ENCODE measurements at regions not wholly inside any gene's neighbourhood (a gene's known extent, or its start where the extent isn't known, plus 50 kb on each side); places are given as distances from the start of the nearest gene placed in this dataset.

DNA sequence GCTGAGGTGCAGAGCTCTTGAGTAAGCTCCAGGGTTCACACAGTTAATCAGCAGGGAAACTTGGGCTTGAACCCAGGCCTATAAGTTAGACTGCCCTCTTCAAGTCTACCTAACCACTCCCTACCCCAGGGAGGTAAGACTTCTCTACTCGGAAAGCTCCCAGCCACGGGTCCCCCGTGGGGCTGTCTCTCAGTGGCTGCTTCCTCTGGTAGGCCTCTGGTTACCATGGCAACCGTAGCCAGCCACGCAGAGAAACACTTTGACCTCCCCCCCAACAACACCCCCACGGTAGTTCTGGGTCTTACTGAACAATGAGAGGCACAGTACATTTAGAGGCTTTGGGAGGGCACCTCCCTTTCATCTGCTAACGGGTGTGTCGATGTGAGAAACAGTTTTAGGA, 245.2 kb downstream of the AACS start:
- DNase-seq, result no peak
- Mint-ChIP-seq H3K36me3 (ENCODE audit: low read depth) (no peaks in the 10 kb centered on the region), H3K9me3 (peaks cover 28% of the 10 kb centered on the region), H3K27ac (no peak overlapping the region), H3K4me3 (no peak overlapping the region), H3K4me1 (ENCODE audit: low read depth) (no peaks in the 10 kb centered on the region), H3K27me3 (ENCODE audit: insufficient read depth) (no peaks in the 10 kb centered on the region; the same call in 1 of the 2 replicates)
- TF ChIP-seq CTCF (IDR thresholded peaks at IDR 0.05), result no peak

- TF ChIP-seq CTCF (IDR thresholded peaks at IDR 0.05), result no peak
- DNase-seq, result no peak
- no peaks in the 10 kb centered on the region for H3K4me1 Mint-ChIP-seq (ENCODE audit: low read depth)
- H3K27ac Mint-ChIP-seq, result no peak overlapping the region
- H3K4me3 Mint-ChIP-seq, result no peak overlapping the region
- H3K9me3 Mint-ChIP-seq, result peaks cover 32% of the 10 kb centered on the region
- no peaks in the 10 kb centered on the region; the same call in 1 of the 2 replicates for H3K27me3 Mint-ChIP-seq (ENCODE audit: insufficient read depth)
- H3K36me3 Mint-ChIP-seq (ENCODE audit: low read depth), result no peaks in the 10 kb centered on the region
These were observed 245.8 kb downstream of the AACS start for GRCh38 chr12:125311050-125311449.

DNA sequence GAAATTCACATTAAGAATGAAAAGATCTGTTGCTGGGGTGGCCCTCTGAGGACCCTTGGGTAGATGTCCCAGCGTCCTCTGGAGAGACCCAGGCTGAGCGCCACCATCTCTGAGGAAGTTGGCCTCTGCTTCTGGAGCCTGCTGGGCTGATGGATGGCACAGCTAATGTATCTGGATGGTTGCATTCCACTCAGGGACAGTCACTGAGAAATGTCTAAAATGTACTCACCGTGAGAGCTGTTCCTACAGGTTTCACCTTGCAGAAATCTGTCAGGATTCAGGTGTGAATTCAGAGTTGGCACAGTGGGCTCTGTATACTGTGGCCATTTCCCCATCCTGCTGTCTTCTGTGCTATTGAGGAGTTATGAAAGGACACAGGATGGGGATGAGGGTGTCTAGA, 247.2 kb downstream of the AACS start:
- H3K36me3 Mint-ChIP-seq (ENCODE audit: low read depth), result no peaks in the 10 kb centered on the region
- no peak overlapping the region for H3K4me3 Mint-ChIP-seq
- no peaks in the 10 kb centered on the region for H3K4me1 Mint-ChIP-seq (ENCODE audit: low read depth)
- no peak for TF ChIP-seq CTCF (IDR thresholded peaks at IDR 0.05)
- no peaks in the 10 kb centered on the region; the same call in 1 of the 2 replicates for H3K27me3 Mint-ChIP-seq (ENCODE audit: insufficient read depth)
- H3K9me3 Mint-ChIP-seq, result peaks cover 36% of the 10 kb centered on the region
- no peak overlapping the region for H3K27ac Mint-ChIP-seq
- DNase-seq, result no peak

DNA sequence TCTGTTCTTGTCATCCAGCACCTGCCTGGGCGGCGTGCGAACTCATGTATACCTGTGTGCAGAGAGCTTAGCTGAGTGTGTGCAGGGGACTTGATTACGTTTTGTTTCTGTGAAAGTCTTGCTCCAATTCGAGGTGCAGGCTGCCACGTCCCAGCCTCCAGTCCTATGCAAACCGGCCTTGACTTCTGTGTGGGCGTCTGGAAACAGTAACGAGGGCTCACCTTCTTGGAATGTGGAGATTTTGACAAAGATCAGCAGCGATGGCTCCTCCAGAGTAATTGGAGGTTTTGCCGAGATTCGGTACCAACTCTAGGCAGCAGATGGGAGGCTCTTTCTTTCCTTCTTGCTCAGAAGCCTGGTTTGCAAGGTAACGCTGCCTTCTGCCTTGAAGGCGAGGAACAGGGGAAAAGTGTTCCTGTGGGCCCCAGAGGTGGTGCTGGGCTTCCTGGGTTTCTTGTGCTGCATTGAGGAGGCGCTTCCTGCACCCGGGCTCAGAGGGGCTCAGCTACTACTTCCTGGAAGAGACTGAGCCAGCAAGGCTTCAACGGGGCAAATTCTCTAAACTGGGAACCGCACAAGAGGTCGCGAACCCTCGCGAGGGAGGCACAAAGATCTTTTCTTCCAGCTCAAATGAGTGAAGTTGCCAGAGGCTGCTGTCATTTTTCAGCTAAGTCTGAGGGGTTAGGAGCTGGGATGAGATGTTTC, 249.0 kb downstream of the AACS start:
- Mint-ChIP-seq H3K4me1 (ENCODE audit: low read depth) (no peaks in the 10 kb centered on the region), H3K27ac (no peak overlapping the region), H3K9me3 (peaks cover 44% of the 10 kb centered on the region), H3K27me3 (ENCODE audit: insufficient read depth) (no peaks in the 10 kb centered on the region; the same call in 1 of the 2 replicates), H3K4me3 (no peak overlapping the region), H3K36me3 (ENCODE audit: low read depth) (no peaks in the 10 kb centered on the region)
- TF ChIP-seq CTCF (IDR thresholded peaks at IDR 0.05), result no peak
- DNase-seq, result no peak

GRCh38 chr12:125315771-125316170, 250.5 kb downstream of the AACS start:
- TF ChIP-seq CTCF (IDR thresholded peaks at IDR 0.05), result no peak
- Mint-ChIP-seq H3K4me1 (ENCODE audit: low read depth) (no peaks in the 10 kb centered on the region), H3K36me3 (ENCODE audit: low read depth) (no peaks in the 10 kb centered on the region), H3K27me3 (ENCODE audit: insufficient read depth) (no peaks in the 10 kb centered on the region; the same call in 1 of the 2 replicates), H3K27ac (no peak overlapping the region), H3K4me3 (no peak overlapping the region), H3K9me3 (peaks cover 50% of the 10 kb centered on the region)
- DNase-seq, result no peak
